AG08395 (cell line): ENCODE measurements at regions not wholly inside any gene's neighbourhood (a gene's known extent, or its start where the extent isn't known, plus 50 kb on each side); places are given as distances from the start of the nearest gene placed in this dataset.
A peak's percentile ranks its signal among the peaks of the same experiment; 100 is the strongest.

Source experiments
- DNase-seq: peaks from one replicate; pipeline ENCODE4 v3.0.0; 2012; ENCODE audit warnings: mixed read lengths, low spot score

DNA sequence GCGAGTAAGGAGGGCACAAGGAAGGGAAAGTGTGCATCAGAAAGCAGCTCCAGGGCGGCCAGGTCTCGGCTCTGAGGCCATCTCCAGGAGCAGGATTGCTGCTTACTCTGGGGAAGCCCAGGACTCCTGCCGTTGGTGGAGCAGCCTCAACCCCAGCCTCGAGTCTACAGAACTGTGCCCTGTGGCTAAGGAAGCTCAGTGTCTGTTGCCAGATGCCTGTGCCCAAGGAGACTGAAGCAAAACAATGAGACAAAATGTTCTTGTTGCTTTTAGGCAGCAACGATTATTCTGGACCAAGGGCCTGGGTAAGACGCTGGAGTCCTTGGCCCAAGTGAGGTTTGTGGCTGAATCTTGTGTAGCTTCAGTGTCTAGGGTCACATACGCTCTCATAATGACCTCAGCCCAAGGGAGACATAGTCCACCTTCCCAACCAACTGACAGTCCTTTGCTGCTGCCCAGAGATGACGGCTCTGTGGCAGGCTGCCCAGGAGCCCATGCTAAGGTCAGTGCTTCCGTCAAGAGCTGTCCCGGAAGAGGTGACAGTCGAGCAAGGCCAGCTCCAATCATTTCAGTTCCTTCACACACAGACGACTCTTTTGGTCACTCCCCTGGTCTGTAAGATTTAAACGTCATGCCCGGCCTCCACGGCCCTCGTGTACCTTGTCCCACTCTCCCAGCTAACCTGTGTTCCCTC lies 223.8 kb downstream of the TTC32 start:
- no peak for DNase-seq

DNA sequence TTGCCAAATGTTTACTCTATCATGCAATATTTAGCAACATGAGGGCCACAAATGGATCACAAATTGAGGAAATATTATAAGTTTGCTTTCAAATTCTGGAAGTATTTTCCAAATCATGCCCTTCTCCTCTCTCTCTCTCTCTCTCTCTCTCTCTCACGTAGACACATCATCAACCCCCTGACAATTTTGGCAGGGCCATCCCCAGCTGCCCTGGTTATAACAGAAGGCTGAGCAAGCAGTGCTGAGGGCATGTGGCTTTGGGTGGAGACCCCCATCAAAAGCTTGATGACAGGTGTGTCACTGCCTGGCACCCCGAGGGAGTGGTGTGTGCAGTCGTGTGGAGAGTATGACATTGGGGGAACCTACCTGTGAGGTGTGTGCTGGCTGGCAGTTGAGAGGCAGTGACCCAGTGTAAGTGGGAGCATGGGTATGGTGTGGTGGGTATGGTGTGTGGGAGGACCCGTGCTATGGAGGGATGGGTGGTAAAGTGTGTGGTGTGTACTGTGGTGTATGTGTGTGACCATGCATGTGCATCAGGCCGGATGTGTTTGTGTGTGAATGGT lies 224.5 kb downstream of the TTC32 start:
- DNase-seq, result no peak

- no peak for DNase-seq
Observed at GRCh38 chr2:19676770-19677169, 225.0 kb downstream of the TTC32 start.

GRCh38 chr2:19675856-19676460 lies 225.8 kb downstream of the TTC32 start:
- DNase-seq, result peak; percentile 84

GRCh38 chr2:19675003-19675629 lies 226.7 kb downstream of the TTC32 start:
- DNase-seq, result peak; percentile 41

GRCh38 chr2:19674051-19675002 lies 227.5 kb downstream of the TTC32 start:
- peak; percentile 49 for DNase-seq

- DNase-seq, result peak; percentile 46
Observed at GRCh38 chr2:19673213-19673791, 228.5 kb downstream of the TTC32 start.

- DNase-seq, result no peak
Observed at GRCh38 chr2:19671916-19672315, 229.9 kb downstream of the TTC32 start.

GRCh38 chr2:19671311-19671710 lies 230.5 kb downstream of the TTC32 start:
- no peak for DNase-seq

GRCh38 chr2:19670303-19670702 lies 231.5 kb downstream of the TTC32 start:
- DNase-seq, result no peak

DNA sequence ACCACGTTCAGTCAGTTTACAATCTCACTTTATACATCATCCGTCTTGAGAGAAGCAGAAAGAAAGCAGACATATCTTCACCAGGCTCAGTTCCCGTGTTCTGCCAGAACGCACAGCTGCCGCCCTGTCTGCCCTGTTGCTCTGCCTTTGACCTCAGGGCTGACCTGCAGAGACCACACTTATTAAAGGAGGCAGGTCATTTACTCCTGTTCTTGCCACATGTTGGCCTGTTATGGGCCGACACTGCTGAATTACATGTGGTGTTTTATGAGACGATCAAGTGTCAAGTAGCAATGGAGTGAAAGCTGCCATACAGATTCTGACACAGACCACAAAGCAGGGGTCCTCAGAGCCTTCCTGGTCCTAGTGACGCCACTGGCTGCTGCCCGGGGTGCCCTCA lies 232.2 kb downstream of the TTC32 start:
- DNase-seq, result no peak

- no peak for DNase-seq
Observed at GRCh38 chr2:19669126-19669525, 232.7 kb downstream of the TTC32 start.

DNA sequence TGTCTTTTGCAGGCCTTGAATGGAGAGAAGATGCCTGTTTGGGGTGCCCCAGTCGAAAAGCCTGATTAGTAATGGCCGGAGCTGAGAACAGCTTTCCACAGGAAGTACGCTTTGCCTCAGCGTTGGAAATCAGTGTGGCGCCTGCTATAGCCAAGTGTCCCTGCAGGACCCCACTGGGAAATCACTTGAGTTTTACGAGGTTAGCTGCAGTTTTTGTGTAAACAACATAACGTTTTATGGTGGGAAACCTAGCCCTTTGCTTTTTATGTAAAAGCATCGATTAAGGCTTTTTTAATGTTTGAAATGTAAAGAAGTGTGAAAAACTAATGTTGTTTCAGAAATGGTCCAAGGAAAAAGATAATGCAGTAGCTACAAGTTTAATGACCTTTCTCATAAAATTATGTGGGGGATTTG lies 234.2 kb downstream of the TTC32 start:
- no peak for DNase-seq

GRCh38 chr2:19667085-19667484 lies 234.7 kb downstream of the TTC32 start:
- DNase-seq, result peak; percentile 44

DNA sequence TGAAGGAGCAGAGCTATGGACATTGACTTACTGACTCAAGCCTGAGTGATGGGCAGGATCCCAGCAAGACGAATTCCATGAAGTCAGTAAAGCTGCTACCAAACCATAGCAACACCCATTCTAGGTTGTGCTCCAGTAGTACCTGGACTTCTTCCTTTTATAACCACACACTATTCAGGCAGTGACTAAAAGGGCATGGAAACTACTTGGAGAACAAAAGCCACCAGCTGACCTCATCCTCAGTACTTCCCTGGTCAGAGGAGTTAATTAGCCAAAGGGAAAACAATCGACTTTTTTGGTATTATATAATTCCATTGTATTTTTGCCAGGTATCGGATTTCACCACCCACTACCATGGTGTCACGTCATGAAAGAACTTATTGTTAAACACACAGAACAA lies 237.1 kb downstream of the TTC32 start:
- DNase-seq, result no peak

DNA sequence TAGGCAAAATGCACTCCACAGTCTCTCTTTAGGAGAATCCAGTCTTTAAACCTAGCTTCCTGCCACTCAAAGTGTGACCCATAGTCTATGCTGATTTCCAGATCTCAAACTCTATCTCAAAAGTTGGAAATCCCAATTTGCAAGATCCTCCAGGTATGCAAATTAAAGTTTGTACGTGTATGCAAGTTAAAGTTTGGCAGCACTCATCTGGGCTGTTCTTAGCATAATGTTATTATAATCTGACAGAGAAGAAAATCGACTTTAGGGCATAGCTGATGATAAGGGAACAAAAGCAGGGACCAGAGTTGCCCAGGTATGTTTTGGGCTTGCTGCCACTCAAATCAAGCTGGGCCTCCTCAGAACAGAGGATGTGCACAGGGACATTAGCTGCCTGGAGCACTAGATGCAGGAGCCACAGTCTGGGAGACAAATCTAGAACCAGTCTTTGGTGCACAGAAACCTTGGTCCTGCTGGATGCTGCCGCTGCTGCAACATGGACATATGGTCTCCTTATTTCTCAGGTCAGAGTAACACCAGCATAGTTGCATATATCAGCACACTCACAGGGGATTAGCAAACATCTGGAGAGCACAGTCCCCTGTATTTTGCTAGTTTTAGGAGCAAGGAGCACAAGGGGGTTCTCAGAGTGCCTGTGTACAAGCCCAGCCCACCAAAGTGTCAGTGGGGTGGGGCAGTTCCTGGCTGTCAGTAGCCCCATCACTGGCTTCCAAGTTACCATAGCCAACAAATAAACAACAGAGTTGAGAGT lies 242.6 kb downstream of the TTC32 start:
- DNase-seq, result no peak

- no peak for DNase-seq
Observed at GRCh38 chr2:19656011-19656410, 245.8 kb downstream of the TTC32 start.

- DNase-seq, result no peak
Observed at GRCh38 chr2:19654310-19655090, 247.3 kb downstream of the TTC32 start.

DNA sequence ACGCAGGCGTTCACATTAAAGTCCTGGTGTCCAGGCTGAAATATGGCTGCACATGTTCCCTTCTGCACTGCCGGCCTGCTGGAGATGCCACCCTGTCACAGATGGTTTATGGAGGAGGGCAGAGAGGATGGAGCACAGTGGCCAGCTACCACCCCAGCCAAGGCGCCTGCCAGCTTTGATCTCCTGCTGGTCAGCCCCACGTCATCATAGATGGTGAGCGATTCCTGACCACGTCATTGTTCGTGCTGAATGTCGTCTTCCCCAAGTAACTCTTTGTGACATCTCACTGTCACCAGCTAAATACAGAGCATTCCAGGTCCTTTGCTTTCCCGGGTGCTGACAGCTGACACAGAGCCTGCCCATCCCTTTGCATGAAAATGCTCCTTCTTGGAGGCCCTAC lies 248.3 kb downstream of the TTC32 start:
- DNase-seq, result no peak

GRCh38 chr2:19652811-19653210 lies 249.0 kb downstream of the TTC32 start:
- no peak for DNase-seq
